HG03039 (cell line): ENCODE measurements at regions not wholly inside any gene's neighbourhood (a gene's known extent, or its start where the extent isn't known, plus 50 kb on each side); places are given as distances from the start of the nearest gene placed in this dataset.
"Not testable (repeated sequence)": the region's sequence is repeated elsewhere in the genome, so short reads cannot be mapped to it uniquely, and the experiment has no call there.

ENCODE experiments used
- ATAC-seq: cut with Tn5 transposase; IDR thresholded peaks from one replicate; pipeline ENCODE4 v1.9.1; 2021; ENCODE audit warnings: mild to moderate bottlenecking, moderate library complexity; ENCODE audit not compliant: unreplicated experiment

DNA sequence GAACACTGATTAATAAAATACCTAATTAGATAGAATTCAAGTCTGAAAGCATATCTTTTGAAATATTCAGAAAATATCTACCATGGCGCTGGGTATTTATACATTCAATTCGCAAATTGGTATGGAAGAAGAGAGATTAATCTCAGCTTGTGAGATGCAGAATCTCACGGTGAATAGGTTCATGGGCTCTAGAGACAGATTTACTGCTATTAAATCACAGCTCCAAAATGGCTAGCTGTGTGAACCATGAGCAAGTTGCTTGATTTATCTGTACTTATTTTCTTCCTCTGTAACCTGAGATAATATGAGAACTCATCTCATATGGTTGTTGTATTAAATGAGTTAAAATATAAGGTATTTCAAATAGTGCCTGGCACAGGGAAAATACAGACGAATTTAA, 556.7 kb downstream of the FBXO15 start:
- no peak for ATAC-seq

DNA sequence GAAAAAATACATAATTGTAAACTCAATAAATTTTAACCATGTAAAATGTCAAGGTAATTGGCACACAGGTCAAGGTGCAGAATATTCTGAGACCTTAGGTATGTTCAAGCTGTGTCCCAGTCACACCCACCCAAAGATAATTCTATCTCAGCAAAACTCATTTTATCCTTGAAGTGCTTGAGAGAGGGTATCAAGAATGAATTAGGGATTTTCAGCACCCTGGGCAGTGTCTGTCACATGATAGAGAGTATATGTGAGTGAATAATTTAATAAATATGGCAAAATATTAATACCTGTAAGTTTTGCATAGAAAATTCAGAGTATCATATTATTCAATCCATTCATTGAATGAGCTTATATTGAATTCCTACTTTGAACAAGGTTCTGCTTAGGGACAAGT, 567.9 kb downstream of the FBXO15 start:
- ATAC-seq, result no peak

- ATAC-seq, result no peak
These were observed 570.3 kb downstream of the FBXO15 start for GRCh38 chr18:73577365-73577764.

- ATAC-seq, result no peak
These were observed 583.6 kb downstream of the FBXO15 start for GRCh38 chr18:73563901-73564472.

DNA sequence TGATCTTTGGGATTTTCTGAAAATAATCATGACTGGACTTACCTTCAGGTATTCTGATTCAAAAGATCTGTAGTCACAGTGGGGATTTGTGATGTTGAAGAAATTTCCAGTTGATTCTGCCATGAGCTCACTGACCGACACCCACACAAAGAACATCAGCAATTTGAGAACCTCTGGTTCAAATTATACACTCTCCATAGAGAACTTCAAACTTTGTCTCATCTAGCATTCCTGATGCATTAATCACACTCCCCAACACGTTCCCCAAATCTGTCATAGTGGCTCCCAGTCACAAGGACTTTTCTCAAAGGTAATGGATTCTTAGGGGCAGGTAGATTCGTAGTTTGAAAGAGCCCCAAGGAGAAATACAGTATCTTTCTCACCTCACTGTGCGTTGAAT, 584.3 kb downstream of the FBXO15 start:
- ATAC-seq, result no peak

- no peak for ATAC-seq
These were observed 590.7 kb downstream of the FBXO15 start for GRCh38 chr18:73556904-73557303.

DNA sequence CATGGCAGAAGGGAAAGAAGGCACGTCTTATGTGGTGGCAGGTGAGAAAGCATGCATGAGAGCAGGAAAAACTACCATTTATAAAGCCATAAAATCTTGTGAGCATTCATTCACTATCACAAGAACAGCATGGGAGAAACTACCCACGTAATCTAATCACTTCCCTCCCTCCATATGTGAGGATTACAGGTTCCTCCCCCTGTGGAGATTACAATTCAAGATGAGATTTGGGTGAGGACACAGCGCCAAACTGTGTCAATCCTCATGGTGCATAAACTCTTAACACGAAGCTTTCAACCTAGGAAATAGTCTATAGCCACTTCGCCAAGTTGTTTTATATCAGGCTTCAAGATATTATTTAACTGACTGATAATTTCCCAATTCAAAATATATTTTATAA, 595.5 kb downstream of the FBXO15 start:
- ATAC-seq, result no peak

DNA sequence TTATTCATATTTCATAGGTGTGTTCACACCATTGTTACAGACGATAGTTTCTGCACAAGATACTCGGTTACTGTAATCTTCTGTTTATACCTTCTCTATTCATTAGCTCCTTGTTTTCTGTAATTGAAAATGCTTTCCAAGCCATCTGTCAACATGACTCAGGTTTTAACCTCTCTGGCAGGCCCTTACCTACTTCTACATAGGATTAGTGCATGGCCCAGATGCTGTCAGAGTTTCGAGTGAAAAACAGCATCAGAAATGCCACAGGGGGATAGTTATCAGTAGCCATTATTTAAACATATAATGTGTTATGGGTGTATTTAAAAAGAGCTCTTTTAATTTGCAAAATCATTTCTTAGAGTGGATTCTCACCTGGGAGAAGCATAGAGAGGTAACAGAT, 596.4 kb downstream of the FBXO15 start:
- no peak for ATAC-seq

DNA sequence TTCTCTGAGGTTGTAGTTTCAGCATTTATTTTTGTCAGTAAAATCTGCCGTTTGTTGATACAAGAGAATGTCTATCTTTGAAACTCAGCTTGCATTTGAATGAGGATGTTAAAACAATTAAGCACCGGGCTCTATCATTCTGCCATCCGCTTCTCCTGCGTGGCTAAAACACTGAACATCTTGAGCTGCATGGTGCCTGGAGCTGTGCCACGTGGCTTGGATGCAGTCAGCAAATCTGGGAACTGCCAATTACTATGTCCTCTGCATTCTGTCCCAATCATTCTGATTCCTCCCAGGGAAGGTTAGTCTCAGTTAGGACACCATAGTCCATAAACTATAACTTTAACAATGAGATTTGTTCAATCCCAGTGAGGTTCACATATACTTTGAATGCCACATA, 598.4 kb downstream of the FBXO15 start:
- ATAC-seq, result no peak

GRCh38 chr18:73545472-73545871, 602.2 kb downstream of the FBXO15 start:
- ATAC-seq, result no peak

GRCh38 chr18:73544617-73545016, 603.0 kb downstream of the FBXO15 start:
- no peak for ATAC-seq

GRCh38 chr18:73544032-73544431, 603.6 kb downstream of the FBXO15 start:
- no peak for ATAC-seq

- ATAC-seq, result no peak
These were observed 611.6 kb downstream of the FBXO15 start for GRCh38 chr18:73535990-73536389.

GRCh38 chr18:73535189-73535588, 612.4 kb downstream of the FBXO15 start:
- no peak for ATAC-seq

DNA sequence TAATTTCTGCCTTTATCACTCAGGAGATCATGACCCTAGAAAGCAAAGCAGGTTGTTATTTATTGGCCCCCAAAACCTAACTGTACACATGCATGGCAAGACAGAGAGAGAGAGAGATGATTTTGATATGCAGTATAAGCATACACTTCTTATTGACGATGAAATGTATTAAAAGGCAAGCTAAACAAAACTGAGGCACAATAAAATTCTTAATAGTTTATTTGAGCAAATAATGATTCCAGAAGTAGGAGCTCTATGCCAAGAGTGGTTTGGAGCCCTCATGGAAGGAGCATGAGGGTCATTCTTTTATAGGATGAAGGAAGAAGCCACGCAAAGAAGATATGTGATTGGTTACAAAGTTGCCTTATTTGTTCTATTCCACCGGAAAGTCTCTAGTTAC, 616.0 kb downstream of the FBXO15 start:
- ATAC-seq, result no peak

DNA sequence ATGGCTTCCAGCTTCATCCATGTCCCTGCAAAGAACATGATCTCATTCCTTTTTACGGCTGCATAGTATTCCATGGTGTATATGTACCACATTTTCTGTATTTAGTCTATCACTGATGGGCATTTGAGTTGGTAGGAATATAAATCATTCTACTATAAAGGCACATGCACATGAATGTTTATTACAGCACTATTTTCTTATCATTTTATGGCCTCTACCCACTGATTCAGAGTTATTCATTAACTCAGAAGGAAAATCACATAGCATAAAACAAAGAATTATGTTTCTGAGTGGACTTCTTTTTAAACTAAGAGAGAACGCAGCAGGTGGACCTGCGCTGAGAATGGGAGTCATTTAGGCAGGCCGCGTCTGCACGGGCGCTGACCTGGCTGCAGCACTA, 619.6 kb downstream of the FBXO15 start:
- ATAC-seq, result no peak

- ATAC-seq, result no peak
These were observed 627.4 kb downstream of the FBXO15 start for GRCh38 chr18:73520229-73520628.

DNA sequence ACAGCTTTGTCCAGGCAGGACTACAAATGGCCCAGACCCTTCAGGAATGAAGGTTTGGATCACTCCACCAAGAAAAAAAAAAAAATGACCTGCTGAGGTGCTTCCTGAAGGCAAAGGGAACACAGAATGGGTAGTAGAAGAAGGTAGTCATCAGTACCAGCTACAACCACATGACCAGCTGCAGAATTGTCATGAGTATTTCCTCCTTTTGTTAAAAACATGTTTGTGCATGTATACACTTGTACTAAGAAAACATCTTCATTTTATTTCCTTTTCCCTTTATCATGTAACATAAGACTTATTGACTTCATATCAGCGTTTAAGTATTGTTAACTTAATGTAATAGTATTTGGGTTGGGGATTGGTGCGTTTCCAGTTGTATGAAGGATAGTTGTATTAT, 631.6 kb downstream of the FBXO15 start:
- ATAC-seq, result not testable (repeated sequence)

- no peak for ATAC-seq
These were observed 633.2 kb downstream of the FBXO15 start for GRCh38 chr18:73514449-73514848.

DNA sequence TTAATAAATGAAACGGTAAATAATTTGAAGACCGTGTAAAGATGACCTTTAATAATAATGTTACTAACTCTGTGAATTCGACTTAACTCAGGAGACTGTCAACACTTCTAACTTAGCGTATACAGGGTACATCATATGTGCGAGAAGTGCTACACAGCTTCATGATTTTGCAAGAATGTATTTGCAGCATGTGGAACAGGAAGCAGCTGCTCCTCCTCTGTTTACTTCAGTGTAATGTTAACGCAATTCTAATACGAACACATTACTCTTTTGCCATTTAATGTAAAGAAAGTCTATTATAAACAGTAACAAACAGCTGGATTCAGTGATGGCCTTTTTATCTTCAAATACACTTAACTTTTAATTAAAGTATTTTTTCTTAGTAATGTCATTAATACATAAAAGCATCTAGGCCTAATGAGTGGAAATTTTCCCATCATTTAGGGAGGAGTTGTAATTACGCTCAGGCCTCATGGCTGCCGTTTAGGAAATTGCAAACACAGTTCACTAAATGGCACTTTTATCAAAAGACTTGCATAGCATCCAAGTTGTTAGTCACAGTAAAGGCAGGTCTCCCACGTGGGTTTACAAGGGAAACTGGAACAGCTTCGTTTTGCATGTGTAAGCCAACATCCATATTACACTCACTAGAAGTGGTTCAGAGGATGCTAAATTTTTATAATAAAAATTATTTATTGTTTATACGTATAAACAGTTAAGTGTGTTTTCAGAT, 635.7 kb downstream of the FBXO15 start:
- no peak for ATAC-seq

- ATAC-seq, result no peak
These were observed 638.2 kb downstream of the FBXO15 start for GRCh38 chr18:73509460-73509859.

GRCh38 chr18:73503326-73503725, 635.5 kb upstream of the NETO1 start:
- no peak for ATAC-seq

- no peak for ATAC-seq
These were observed 620.2 kb upstream of the NETO1 start for GRCh38 chr18:73487966-73488365.
